ENCODE measurements at regions not wholly inside any gene's neighbourhood (a gene's known extent, or its start where the extent isn't known, plus 50 kb on each side); places are given as distances from the start of the nearest gene placed in this dataset.
"Not testable (repeated sequence)": the region's sequence is repeated elsewhere in the genome, so short reads cannot be mapped to it uniquely, and the experiment has no call there.

GRCh38 chr2:139424101-139424500 is 643.9 kb upstream of the NXPH2 start:
- TF ChIP-seq, protein P1, sequence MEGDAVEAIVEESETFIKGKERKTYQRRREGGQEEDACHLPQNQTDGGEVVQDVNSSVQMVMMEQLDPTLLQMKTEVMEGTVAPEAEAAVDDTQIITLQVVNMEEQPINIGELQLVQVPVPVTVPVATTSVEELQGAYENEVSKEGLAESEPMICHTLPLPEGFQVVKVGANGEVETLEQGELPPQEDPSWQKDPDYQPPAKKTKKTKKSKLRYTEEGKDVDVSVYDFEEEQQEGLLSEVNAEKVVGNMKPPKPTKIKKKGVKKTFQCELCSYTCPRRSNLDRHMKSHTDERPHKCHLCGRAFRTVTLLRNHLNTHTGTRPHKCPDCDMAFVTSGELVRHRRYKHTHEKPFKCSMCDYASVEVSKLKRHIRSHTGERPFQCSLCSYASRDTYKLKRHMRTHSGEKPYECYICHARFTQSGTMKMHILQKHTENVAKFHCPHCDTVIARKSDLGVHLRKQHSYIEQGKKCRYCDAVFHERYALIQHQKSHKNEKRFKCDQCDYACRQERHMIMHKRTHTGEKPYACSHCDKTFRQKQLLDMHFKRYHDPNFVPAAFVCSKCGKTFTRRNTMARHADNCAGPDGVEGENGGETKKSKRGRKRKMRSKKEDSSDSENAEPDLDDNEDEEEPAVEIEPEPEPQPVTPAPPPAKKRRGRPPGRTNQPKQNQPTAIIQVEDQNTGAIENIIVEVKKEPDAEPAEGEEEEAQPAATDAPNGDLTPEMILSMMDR (IDR thresholded peaks at IDR 0.05; ENCODE audit: borderline replicate concordance, insufficient read depth, low read depth, low read length), result no peak
- no peak overlapping the region for H3K4me3 ChIP-seq (ENCODE audit: low read depth, low read length)

DNA sequence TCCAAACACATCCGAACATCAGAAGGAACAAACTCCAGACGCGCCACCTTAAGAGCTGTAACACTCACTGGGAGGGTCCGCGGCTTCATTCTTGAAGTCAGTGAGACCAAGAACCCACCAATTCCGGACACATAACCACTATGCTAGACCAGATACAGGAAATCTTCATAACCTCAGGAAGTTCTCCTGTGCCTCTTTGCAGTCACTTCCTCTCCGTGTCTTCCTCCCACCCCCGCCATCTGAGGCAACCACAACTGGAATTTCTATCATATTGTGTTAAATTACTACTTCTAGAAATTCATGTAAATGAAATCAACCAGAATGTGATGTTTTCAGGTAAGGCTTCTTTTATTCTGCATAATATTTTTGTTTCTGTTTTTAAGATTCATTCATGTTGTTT is 631.0 kb upstream of the NXPH2 start:
- TF ChIP-seq, protein P1 (IDR thresholded peaks at IDR 0.05; ENCODE audit: borderline replicate concordance, insufficient read depth, low read depth, low read length), result no peak
- H3K4me3 ChIP-seq (ENCODE audit: low read depth, low read length), result no peak overlapping the region

- H3K4me3 ChIP-seq (ENCODE audit: low read depth, low read length), result not testable (repeated sequence)
These were observed 630.6 kb upstream of the NXPH2 start for GRCh38 chr2:139410833-139411174.

DNA sequence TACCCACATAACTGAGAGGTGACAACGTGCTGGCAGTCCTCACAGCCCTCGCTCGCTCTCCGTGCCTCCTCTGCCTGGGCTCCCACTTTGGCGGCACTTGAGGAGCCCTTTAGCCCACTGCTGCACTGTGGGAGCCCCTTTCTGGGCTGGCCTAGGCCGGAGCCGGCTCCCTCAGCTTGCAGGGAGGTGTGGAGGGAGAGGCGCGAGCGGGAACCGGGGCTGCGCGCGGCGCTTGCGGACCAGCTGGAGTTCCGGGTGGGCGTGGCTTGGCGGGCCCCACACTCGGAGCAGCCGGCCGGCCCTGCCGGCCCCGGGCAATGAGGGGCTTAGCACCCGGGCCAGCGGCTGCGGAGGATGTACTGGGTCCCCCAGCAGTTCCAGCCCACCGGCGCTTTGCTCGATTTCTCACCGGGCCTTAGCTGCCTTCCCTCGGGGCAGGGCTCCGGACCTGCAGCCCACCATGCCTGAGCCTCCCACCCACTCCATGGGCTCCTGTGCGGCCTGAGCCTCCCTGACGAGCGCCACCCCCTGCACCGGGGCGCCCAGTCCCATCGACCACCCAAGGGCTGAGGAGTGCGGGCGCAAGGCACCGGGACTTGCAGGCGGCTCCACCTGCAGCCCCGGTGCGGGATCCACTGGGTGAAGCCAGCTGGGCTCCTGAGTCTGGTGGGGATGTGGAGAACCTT is 630.1 kb upstream of the NXPH2 start:
- H3K4me3 ChIP-seq (ENCODE audit: low read depth, low read length), result not testable (repeated sequence)

- H3K4me3 ChIP-seq (ENCODE audit: low read depth, low read length), result no peak overlapping the region
- TF ChIP-seq, protein P1 (IDR thresholded peaks at IDR 0.05; ENCODE audit: borderline replicate concordance, insufficient read depth, low read depth, low read length), result no peak
These were observed 629.0 kb upstream of the NXPH2 start for GRCh38 chr2:139409212-139409611.

- no peak overlapping the region for H3K4me3 ChIP-seq (ENCODE audit: low read depth, low read length)
- TF ChIP-seq, protein P1 (IDR thresholded peaks at IDR 0.05; ENCODE audit: borderline replicate concordance, insufficient read depth, low read depth, low read length), result no peak
These were observed 623.8 kb upstream of the NXPH2 start for GRCh38 chr2:139403948-139404347.

GRCh38 chr2:139394801-139395200 is 614.6 kb upstream of the NXPH2 start:
- H3K4me3 ChIP-seq (ENCODE audit: low read depth, low read length), result no peak overlapping the region
- TF ChIP-seq, protein P1 (IDR thresholded peaks at IDR 0.05; ENCODE audit: borderline replicate concordance, insufficient read depth, low read depth, low read length), result no peak

GRCh38 chr2:139389391-139389790 is 609.2 kb upstream of the NXPH2 start:
- TF ChIP-seq, protein P1 (IDR thresholded peaks at IDR 0.05; ENCODE audit: borderline replicate concordance, insufficient read depth, low read depth, low read length), result no peak
- no peak overlapping the region for H3K4me3 ChIP-seq (ENCODE audit: low read depth, low read length)

All from GM12875 (cell line).